Esophagus muscularis mucosa (tissue), 4 donors: ENCODE measurements at regions not wholly inside any gene's neighbourhood (a gene's known extent, or its start where the extent isn't known, plus 50 kb on each side); places are given as distances from the start of the nearest gene placed in this dataset.

ENCODE experiments used
- DNase-seq: peaks from one replicate; pipeline ENCODE4 v3.0.0-alpha.2; 2017; ENCODE audit errors: extremely low spot score
- H3K27ac ChIP-seq, 4 donors: fragments of 200-600 bp; sonication (generic); replicated peaks in 1 of 4; 1 replicate in 3 of 4; 2 replicates in 1 of 4; pipeline ENCODE4 v1.5.1; 2016 to 2019; ENCODE audit warnings: mild to moderate bottlenecking in 1 of 4
- H3K27me3 ChIP-seq, 4 donors: fragments of 200-600 bp; sonication (generic); one replicate each; pipeline versions ENCODE4 v1.5.1 to v1.6.0; 2016 to 2019
- H3K36me3 ChIP-seq, 4 donors: fragments of 200-600 bp; sonication (generic); one replicate each; pipeline ENCODE4 v1.5.1; 2016 to 2019
- H3K4me1 ChIP-seq, 4 donors: fragments of 200-600 bp; sonication (generic); one replicate each; pipeline ENCODE4 v1.5.1; 2016 to 2019
- H3K4me3 ChIP-seq, 4 donors: fragments of 200-600 bp; sonication (generic); 1 replicate in 2 of 4; 2 replicates in 2 of 4; pipeline ENCODE4 v1.5.1; 2016 to 2019; ENCODE audit warnings: mild to moderate bottlenecking in 4 of 4, moderate library complexity in 1 of 4
- H3K9me3 ChIP-seq, 4 donors: fragments of 200-600 bp; sonication (generic); 1 replicate in 3 of 4; 2 replicates in 1 of 4; pipeline ENCODE4 v1.5.1; 2016 to 2019
- EP300 ChIP-seq: sonication (generic); formaldehyde crosslinking; IDR thresholded peaks from one replicate; pipeline ENCODE4 v1.6.1; 2017; ENCODE audit warnings: antibody characterized with exemption
- POLR2A ChIP-seq: fragments of 450-650 bp; IDR thresholded peaks from one replicate; pipeline ENCODE4 v1.6.1; 2017; ENCODE audit warnings: antibody characterized with exemption, moderate library complexity, mild to moderate bottlenecking, low read depth
- POLR2AphosphoS5 ChIP-seq, 2 donors: sonication (generic); formaldehyde crosslinking; IDR thresholded peaks; one replicate each; pipeline ENCODE4 v1.6.1; 2017; ENCODE audit warnings: antibody characterized with exemption in 2 of 2
- WGBS: methylation state at CpG from one replicate; pipeline ENCODE4 v1.1.5; 2018; 5-methylcytosine and 5-hydroxymethylcytosine counted together
- intact Hi-C: fragments of 100-400 bp; cut with DNase I; formaldehyde crosslinking; loops from one replicate; pipeline ENCODE4 v1.15.1; 2023
- TF ChIP-seq, protein P1 (sequence below), 3 experiments: fragments of 200-600 bp in 2 of 3; fragments of 450-650 bp in 1 of 3; sonication (generic) in 2 of 3; IDR thresholded peaks; one replicate each; pipeline ENCODE4 v1.5.1; 2017 to 2019; ENCODE audit warnings: antibody characterized with exemption in 3 of 3, mild to moderate bottlenecking in 2 of 3, moderate library complexity in 1 of 3

DNA sequence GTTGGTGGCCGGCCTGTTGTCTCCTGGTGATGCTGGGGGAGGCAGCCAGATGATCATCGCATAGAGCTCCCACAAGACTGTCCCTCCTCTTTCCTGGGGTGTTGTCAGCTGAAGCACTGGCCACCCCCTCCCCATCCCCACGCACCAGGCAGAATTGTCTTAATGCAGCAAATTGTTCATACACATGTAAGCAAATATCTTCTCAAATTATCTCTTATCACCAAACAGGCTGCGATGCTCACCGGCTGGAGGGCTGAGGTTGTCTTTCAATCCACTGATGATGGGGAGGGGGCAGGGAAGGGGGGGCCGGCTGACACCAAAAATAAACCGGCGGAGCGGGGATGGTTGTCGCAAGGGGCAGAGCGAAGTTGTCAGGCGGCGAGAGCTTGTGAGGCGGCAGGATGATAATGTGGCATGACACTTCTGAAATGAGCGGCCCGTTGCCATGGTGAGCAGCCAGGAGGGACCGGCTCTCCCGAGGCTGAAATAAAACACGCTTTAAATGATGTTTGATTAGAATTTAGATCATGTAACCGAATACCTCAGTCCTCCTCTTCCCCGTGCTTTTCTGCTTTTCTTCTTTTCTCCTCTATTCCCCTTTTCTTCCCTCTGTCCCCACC lies 59.8 kb downstream of the MRM1 start:
- Histone ChIP-seq H3K36me3 (no peaks in the 10 kb centered on the region), H3K4me3 (no peak overlapping the region), H3K9me3 (no peaks in the 10 kb centered on the region), H3K4me1 (peaks cover 7 to 11% (median 9%) of the 10 kb centered on the region in 4 donors), H3K27ac (no peak overlapping the region), H3K27me3 (peaks cover 0 to 95% (median 12%) of the 10 kb centered on the region in 4 donors)
- WGBS, result 35% methylated on average over 21 of the region's 21 CpGs
- no peak for TF ChIP-seq EP300
- TF ChIP-seq, protein P1, sequence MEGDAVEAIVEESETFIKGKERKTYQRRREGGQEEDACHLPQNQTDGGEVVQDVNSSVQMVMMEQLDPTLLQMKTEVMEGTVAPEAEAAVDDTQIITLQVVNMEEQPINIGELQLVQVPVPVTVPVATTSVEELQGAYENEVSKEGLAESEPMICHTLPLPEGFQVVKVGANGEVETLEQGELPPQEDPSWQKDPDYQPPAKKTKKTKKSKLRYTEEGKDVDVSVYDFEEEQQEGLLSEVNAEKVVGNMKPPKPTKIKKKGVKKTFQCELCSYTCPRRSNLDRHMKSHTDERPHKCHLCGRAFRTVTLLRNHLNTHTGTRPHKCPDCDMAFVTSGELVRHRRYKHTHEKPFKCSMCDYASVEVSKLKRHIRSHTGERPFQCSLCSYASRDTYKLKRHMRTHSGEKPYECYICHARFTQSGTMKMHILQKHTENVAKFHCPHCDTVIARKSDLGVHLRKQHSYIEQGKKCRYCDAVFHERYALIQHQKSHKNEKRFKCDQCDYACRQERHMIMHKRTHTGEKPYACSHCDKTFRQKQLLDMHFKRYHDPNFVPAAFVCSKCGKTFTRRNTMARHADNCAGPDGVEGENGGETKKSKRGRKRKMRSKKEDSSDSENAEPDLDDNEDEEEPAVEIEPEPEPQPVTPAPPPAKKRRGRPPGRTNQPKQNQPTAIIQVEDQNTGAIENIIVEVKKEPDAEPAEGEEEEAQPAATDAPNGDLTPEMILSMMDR (IDR thresholded peaks at IDR 0.05), result no peak
- TF ChIP-seq POLR2A, result no peak
- no peak for TF ChIP-seq POLR2AphosphoS5 (IDR thresholded peaks at IDR 0.05)
- intact Hi-C loops, result no loop called here
- no peak for DNase-seq

- H3K27me3 ChIP-seq, result peaks cover 0 to 94% (median 10%) of the 10 kb centered on the region in 4 donors
- intact Hi-C loops, result no loop called here
Measured at GRCh38 chr17:36661688-36662087, 60.3 kb downstream of the MRM1 start.

GRCh38 chr17:36665417-36665816 lies 64.0 kb downstream of the MRM1 start:
- H3K36me3 ChIP-seq, result no peaks in the 10 kb centered on the region

More at GRCh38 chr17:36661688-36662087, 60.3 kb downstream of the MRM1 start:
- Histone ChIP-seq H3K4me3 (no peak overlapping the region), H3K9me3 (no peaks in the 10 kb centered on the region), H3K27ac (no peak overlapping the region), H3K36me3 (no peaks in the 10 kb centered on the region), H3K4me1 (peaks cover 7 to 11% (median 9%) of the 10 kb centered on the region in 4 donors)
- TF ChIP-seq POLR2A (no peak), POLR2AphosphoS5 (IDR thresholded peaks at IDR 0.05) (no peak)
- TF ChIP-seq, protein P1 (IDR thresholded peaks at IDR 0.05), result no peak
- WGBS, result 84% methylated on average over 9 of the region's 9 CpGs
- DNase-seq, result no peak

GRCh38 chr17:36667922-36668321 lies 66.5 kb downstream of the MRM1 start:
- WGBS, result 78% methylated on average over 2 of the region's 2 CpGs
- H3K27me3 ChIP-seq, result peaks cover 0 to 49% (median 0%) of the 10 kb centered on the region in 4 donors

More at GRCh38 chr17:36665417-36665816, 64.0 kb downstream of the MRM1 start:
- Histone ChIP-seq H3K4me1 (no peaks in the 10 kb centered on the region), H3K9me3 (no peaks in the 10 kb centered on the region), H3K27ac (no peak overlapping the region), H3K27me3 (peaks cover 0 to 67% (median 0%) of the 10 kb centered on the region in 4 donors), H3K4me3 (no peak overlapping the region)
- WGBS, result 67% methylated on average over 11 of the region's 11 CpGs
- intact Hi-C loops, result no loop called here
- DNase-seq, result no peak
- TF ChIP-seq, protein P1 (IDR thresholded peaks at IDR 0.05), result no peak
- no peak for TF ChIP-seq EP300
- TF ChIP-seq POLR2A, result no peak
- TF ChIP-seq POLR2AphosphoS5 (IDR thresholded peaks at IDR 0.05), result no peak

More at GRCh38 chr17:36667922-36668321, 66.5 kb downstream of the MRM1 start:
- no peak for DNase-seq
- Histone ChIP-seq H3K36me3 (no peaks in the 10 kb centered on the region), H3K27ac (no peak overlapping the region), H3K9me3 (no peaks in the 10 kb centered on the region), H3K4me3 (no peak overlapping the region), H3K4me1 (no peaks in the 10 kb centered on the region)
- intact Hi-C loops, result no loop called here
- TF ChIP-seq EP300 (no peak), POLR2A (no peak), POLR2AphosphoS5 (IDR thresholded peaks at IDR 0.05) (no peak)
- TF ChIP-seq, protein P1 (IDR thresholded peaks at IDR 0.05), result no peak
